Pancreas (tissue), 10 donors: ENCODE measurements at regions not wholly inside any gene's neighbourhood (a gene's known extent, or its start where the extent isn't known, plus 50 kb on each side); places are given as distances from the start of the nearest gene placed in this dataset.

Experiments used
- ATAC-seq, 4 donors: fragments of 200-7000 bp; cut with Tn5 transposase; one replicate each; pipeline versions ENCODE4 v1.8.0 to v1.9.1; 2020; ENCODE audit warnings: mild to moderate bottlenecking in 4 of 4, moderate library complexity in 4 of 4
- DNase-seq, 6 donors: peaks; one replicate each; pipeline ENCODE4 v3.0.0-alpha.2; 2020
- FAIRE-seq: peaks from 2 replicates; lab custom pipeline; 2012; peaks lifted over from hg19 to GRCh38; lab: Jason Lieb, UNC
- H3K27ac ChIP-seq, 4 donors: fragments of 200-600 bp; sonication (generic); 1 replicate in 3 of 4; 2 replicates in 1 of 4; pipeline versions ENCODE4 v1.5.0 to v1.8.0; 2020
- H3K27me3 ChIP-seq, 4 donors: fragments of 200-600 bp; one replicate each; pipeline ENCODE4 v1.8.0; 2021
- H3K36me3 ChIP-seq, 3 donors: fragments of 200-600 bp; sonication (generic) in 1 of 3; one replicate each; pipeline versions ENCODE4 v1.5.0 to v1.8.0; 2020 to 2021
- H3K4me1 ChIP-seq, 3 donors: fragments of 200-600 bp; one replicate each; pipeline ENCODE4 v1.8.0; 2021
- H3K4me3 ChIP-seq, 4 donors: fragments of 200-600 bp; sonication (generic) in 2 of 4; one replicate each; pipeline versions ENCODE4 v1.5.0 to v1.8.0; 2020 to 2021
- H3K9me3 ChIP-seq, 4 donors: fragments of 200-600 bp; one replicate each; pipeline ENCODE4 v1.8.0; 2021
- CTCF ChIP-seq, 4 donors: fragments of 200-600 bp; sonication (generic) in 3 of 4; IDR thresholded peaks; one replicate each; pipeline versions ENCODE4 v1.5.0 to v1.8.0; 2021; ENCODE audit warnings: antibody characterized with exemption in 4 of 4
- WGBS, 2 donors: extraction: QIAGEN DNeasy Blood & Tissue Kit; methylation state at CpG; one replicate each; pipeline ENCODE4 v1.1.7; 2013; 5-methylcytosine and 5-hydroxymethylcytosine counted together
- intact Hi-C, 3 donors: fragments of 100-400 bp; cut with DNase I; formaldehyde crosslinking; loops; one replicate each; pipeline versions ENCODE4 v1.11.1 to v1.14.2; 2022
- donor health status: healthy with polysubstance abuse.
- donor health status: DM: no; HTN: no; CAD: no; lungs with moderate emphysema.
- donor health status: DM: no; HTN: no; CAD: no.
- donor health status: control.
- donor health status: control.
- donor health status: Bipolar disorder and iron deficiency.
- donor health status: DM: yes; HTN: yes; CAD: no.
- donor health status: DM: no; HTN: no; CAD: no.
- donor health status: DM: no; HTN: no; CAD: no.
- donor health status: DM: yes; HTN: yes; CAD: no.

GRCh38 chr14:56944397-56944796 lies 134.1 kb upstream of the OTX2 start:
- TF ChIP-seq CTCF (IDR thresholded peaks at IDR 0.05): no peak
- ATAC-seq (no peak), FAIRE-seq (no peak), DNase-seq (no peak)
- intact Hi-C loops: no loop called here
- Histone ChIP-seq H3K36me3 (no peaks in the 10 kb centered on the region), H3K4me1 (no peaks in the 10 kb centered on the region), H3K9me3 (no peaks in the 10 kb centered on the region), H3K27ac (no peak overlapping the region), H3K4me3 (no peak overlapping the region), H3K27me3 (peaks cover 0 to 8% (median 0%) of the 10 kb centered on the region in 4 donors)
- 88 to 91% methylated on average over 2 of the region's 2 CpGs for WGBS, 2 donors

GRCh38 chr14:56933446-56933845 lies 123.2 kb upstream of the OTX2 start:
- Histone ChIP-seq H3K4me3 (no peak overlapping the region), H3K9me3 (no peaks in the 10 kb centered on the region), H3K4me1 (no peaks in the 10 kb centered on the region), H3K27ac (no peak overlapping the region), H3K27me3 (no peaks in the 10 kb centered on the region), H3K36me3 (no peaks in the 10 kb centered on the region)
- FAIRE-seq (no peak), ATAC-seq (peak in 2 of 4 donors; percentile 33 to 64), DNase-seq (peak in 1 of 6 donors; percentile 17)
- TF ChIP-seq CTCF (IDR thresholded peaks at IDR 0.05): no peak
- intact Hi-C loops: no loop called here

GRCh38 chr14:56918849-56919574 lies 108.7 kb upstream of the OTX2 start:
- intact Hi-C loops: no loop called here
- Histone ChIP-seq H3K4me3 (no peak overlapping the region), H3K36me3 (no peaks in the 10 kb centered on the region), H3K27ac (no peak overlapping the region), H3K9me3 (peaks cover 0 to 3% (median 0%) of the 10 kb centered on the region in 4 donors), H3K4me1 (no peaks in the 10 kb centered on the region), H3K27me3 (no peaks in the 10 kb centered on the region)
- FAIRE-seq (no peak), ATAC-seq (no peak), DNase-seq (no peak)
- WGBS, 2 donors: 40 to 45% methylated on average over 3 of the region's 3 CpGs
- TF ChIP-seq CTCF (IDR thresholded peaks at IDR 0.05): no peak

- no peak for TF ChIP-seq CTCF (IDR thresholded peaks at IDR 0.05)
- H3K27ac ChIP-seq: no peak overlapping the region
- DNase-seq: no peak
- no peaks in the 10 kb centered on the region for H3K9me3 ChIP-seq
- intact Hi-C loops: no loop called here
- H3K4me3 ChIP-seq: no peak overlapping the region
- WGBS, 2 donors: 33 to 35% methylated on average over 5 of the region's 5 CpGs
- H3K4me1 ChIP-seq: no peaks in the 10 kb centered on the region
- H3K36me3 ChIP-seq: no peaks in the 10 kb centered on the region
- no peak for ATAC-seq
- H3K27me3 ChIP-seq: no peaks in the 10 kb centered on the region
- FAIRE-seq: no peak
Observed at GRCh38 chr14:56905282-56905681, 95.0 kb upstream of the OTX2 start.

- intact Hi-C loops: no loop called here
- no peak overlapping the region for H3K4me3 ChIP-seq
- no peak for DNase-seq
- no peaks in the 10 kb centered on the region for H3K9me3 ChIP-seq
- H3K27me3 ChIP-seq: no peaks in the 10 kb centered on the region
- H3K27ac ChIP-seq: no peak overlapping the region
- no peak for ATAC-seq
- TF ChIP-seq CTCF (IDR thresholded peaks at IDR 0.05): no peak
- no peaks in the 10 kb centered on the region for H3K36me3 ChIP-seq
- 48 to 57% methylated on average over 6 of the region's 6 CpGs for WGBS, 2 donors
- FAIRE-seq: no peak
- no peaks in the 10 kb centered on the region for H3K4me1 ChIP-seq
Observed at GRCh38 chr14:56903304-56903969, 93.2 kb upstream of the OTX2 start.
